ENCODE measurements at regions not wholly inside any gene's neighbourhood (a gene's known extent, or its start where the extent isn't known, plus 50 kb on each side); places are given as distances from the start of the nearest gene placed in this dataset.

GRCh38 chr2:23118313-23118712, 266.7 kb upstream of the KLHL29 start:
- Histone ChIP-seq H3K4me1 (no peaks in the 10 kb centered on the region), H3K27me3 (no peaks in the 10 kb centered on the region), H3K36me3 (no peaks in the 10 kb centered on the region), H3K27ac (no peak overlapping the region), H3K9me3 (no peaks in the 10 kb centered on the region), H3K4me3 (no peak overlapping the region)
- intact Hi-C loops (cut with DNase I), result no loop called here
- TF ChIP-seq CTCF (IDR thresholded peaks at IDR 0.05) (no peak), POLR2A (IDR thresholded peaks at IDR 0.05) (no peak), POLR2AphosphoS5 (IDR thresholded peaks at IDR 0.05; ENCODE audit: insufficient read depth in 1 of 2, low read depth in 1 of 2) (no peak)
- peak; percentile 58 to 76 for DNase-seq (ENCODE audit: extremely low spot score in 2 of 2)

- Histone ChIP-seq H3K9me3 (no peaks in the 10 kb centered on the region), H3K27me3 (no peaks in the 10 kb centered on the region), H3K27ac (no peak overlapping the region), H3K36me3 (no peaks in the 10 kb centered on the region), H3K4me1 (no peaks in the 10 kb centered on the region), H3K4me3 (no peak overlapping the region)
- intact Hi-C loops (cut with DNase I), result no loop called here
- peak in 1 of 2 donors; percentile 69 for DNase-seq (ENCODE audit: extremely low spot score in 2 of 2)
- TF ChIP-seq POLR2AphosphoS5 (IDR thresholded peaks at IDR 0.05; ENCODE audit: insufficient read depth in 1 of 2, low read depth in 1 of 2), result no peak
- TF ChIP-seq CTCF (IDR thresholded peaks at IDR 0.05), result no peak
- no peak for TF ChIP-seq POLR2A (IDR thresholded peaks at IDR 0.05)
Observed at GRCh38 chr2:23118894-23119293, 266.1 kb upstream of the KLHL29 start.

- H3K4me1 ChIP-seq, result no peaks in the 10 kb centered on the region
- no peak overlapping the region for H3K4me3 ChIP-seq
- no peak overlapping the region for H3K27ac ChIP-seq
- H3K27me3 ChIP-seq, result no peaks in the 10 kb centered on the region
- H3K9me3 ChIP-seq, result no peaks in the 10 kb centered on the region
- H3K36me3 ChIP-seq, result no peaks in the 10 kb centered on the region
- no peak for TF ChIP-seq POLR2A (IDR thresholded peaks at IDR 0.05)
- TF ChIP-seq CTCF (IDR thresholded peaks at IDR 0.05), result no peak
- no peak for TF ChIP-seq POLR2AphosphoS5 (IDR thresholded peaks at IDR 0.05; ENCODE audit: insufficient read depth in 1 of 2, low read depth in 1 of 2)
- peak in 1 of 2 donors; percentile 13 for DNase-seq (ENCODE audit: extremely low spot score in 2 of 2)
- intact Hi-C loops (cut with DNase I), result no loop called here
Observed at GRCh38 chr2:23120161-23120560, 264.8 kb upstream of the KLHL29 start.

- H3K36me3 ChIP-seq, result no peaks in the 10 kb centered on the region
- no peaks in the 10 kb centered on the region for H3K9me3 ChIP-seq
- no peaks in the 10 kb centered on the region for H3K27me3 ChIP-seq
- H3K27ac ChIP-seq, result no peak overlapping the region
- no peak overlapping the region for H3K4me3 ChIP-seq
- intact Hi-C loops (cut with DNase I), result no loop called here
- no peaks in the 10 kb centered on the region for H3K4me1 ChIP-seq
- DNase-seq (ENCODE audit: extremely low spot score in 2 of 2), result peak in 1 of 2 donors; percentile 29
- TF ChIP-seq CTCF (IDR thresholded peaks at IDR 0.05) (no peak), POLR2A (IDR thresholded peaks at IDR 0.05) (no peak), POLR2AphosphoS5 (IDR thresholded peaks at IDR 0.05; ENCODE audit: insufficient read depth in 1 of 2, low read depth in 1 of 2) (no peak)
Observed at GRCh38 chr2:23121968-23122648, 262.9 kb upstream of the KLHL29 start.

- Histone ChIP-seq H3K4me1 (no peaks in the 10 kb centered on the region), H3K27ac (no peak overlapping the region), H3K27me3 (no peaks in the 10 kb centered on the region), H3K4me3 (no peak overlapping the region), H3K36me3 (no peaks in the 10 kb centered on the region), H3K9me3 (no peaks in the 10 kb centered on the region)
- intact Hi-C loops (cut with DNase I), result no loop called here
- TF ChIP-seq POLR2A (IDR thresholded peaks at IDR 0.05), result no peak
- no peak for DNase-seq (ENCODE audit: extremely low spot score in 2 of 2)
Observed at GRCh38 chr2:23122681-23123215, 262.2 kb upstream of the KLHL29 start.

Measured in vagina (tissue), 2 donors.